ENCODE measurements at regions not wholly inside any gene's neighbourhood (a gene's known extent, or its start where the extent isn't known, plus 50 kb on each side); places are given as distances from the start of the nearest gene placed in this dataset.

DNA sequence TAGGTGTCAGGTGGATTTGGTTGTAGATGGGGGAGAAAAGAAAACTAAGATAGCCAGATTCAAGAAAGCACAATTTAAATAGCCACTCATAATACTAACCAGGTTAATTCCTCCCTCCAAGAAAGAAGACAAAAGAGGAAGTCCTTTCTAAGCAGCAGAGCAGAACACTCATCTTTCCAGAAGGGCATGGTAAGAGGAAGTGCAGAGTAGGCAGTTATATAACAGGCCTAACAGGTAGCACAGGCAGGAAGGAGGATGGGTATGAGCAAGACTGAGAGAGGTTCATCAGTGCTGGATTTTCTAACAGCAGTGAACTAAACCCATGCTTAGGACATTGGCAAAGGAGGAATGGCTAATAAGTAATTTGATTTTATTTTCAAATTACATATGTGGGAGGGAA, 517.5 kb downstream of the PLPP3 start:
- DNase-seq = no peak

DNA sequence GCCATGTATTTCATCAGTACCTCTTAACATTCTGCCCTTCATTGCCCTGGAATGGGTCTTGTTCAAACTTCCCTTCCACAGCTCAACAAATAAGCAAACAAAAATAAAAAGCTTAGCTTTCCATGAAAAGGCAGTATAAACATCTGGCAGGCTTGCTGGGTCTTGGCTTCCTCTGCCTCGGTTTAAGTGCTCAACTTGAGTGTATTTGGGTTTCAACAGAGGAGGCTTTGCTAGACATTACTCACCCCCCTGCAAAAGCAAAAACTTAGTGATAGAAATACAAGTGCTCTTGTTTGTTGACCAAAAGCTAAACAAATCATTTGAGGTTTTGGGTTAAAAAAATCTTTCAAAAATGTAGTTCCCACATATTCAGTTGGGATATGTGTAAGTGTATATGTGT, 518.5 kb downstream of the PLPP3 start:
- DNase-seq = no peak

- no peak for DNase-seq
These were observed 521.6 kb downstream of the PLPP3 start for GRCh38 chr1:56057466-56058405.

DNA sequence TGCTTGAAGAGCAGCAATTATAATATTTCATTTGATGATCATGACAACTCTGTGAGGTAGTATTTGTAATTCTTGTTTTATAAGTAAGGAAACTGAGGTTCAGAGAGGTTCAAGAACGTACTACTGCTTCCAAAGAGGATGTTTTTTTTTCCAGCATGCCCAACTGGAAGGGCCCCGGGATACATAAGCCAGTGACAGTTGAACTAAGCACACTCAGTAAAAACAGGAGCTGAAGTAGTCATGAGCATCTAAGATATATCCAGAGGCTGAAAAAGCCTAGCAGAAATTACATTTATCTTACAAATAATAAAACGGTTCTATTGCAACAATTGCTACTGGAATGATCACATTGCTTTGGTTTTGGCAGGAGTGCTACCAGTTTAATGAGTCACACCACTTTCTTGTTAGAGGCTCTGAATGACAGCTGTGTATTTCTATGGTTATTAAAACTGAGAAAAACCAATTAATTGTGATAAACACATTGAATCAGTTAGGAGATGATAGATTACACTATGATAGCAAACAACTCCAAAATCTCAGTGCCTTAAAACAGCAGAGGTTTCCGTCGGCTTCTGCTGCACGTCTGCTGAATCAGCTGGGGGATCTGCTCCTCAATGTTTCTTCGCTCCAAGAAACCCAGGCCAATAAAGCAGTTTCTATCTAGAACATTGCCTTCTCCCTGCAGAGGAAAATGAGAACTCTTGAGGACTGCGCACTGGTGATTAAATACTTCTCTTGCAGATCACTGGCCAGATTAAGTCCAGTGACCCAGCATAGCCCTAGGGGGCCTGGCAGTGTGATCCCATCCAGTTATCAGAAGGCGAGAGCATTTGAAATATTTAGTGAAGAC, 522.7 kb downstream of the PLPP3 start:
- DNase-seq = no peak

DNA sequence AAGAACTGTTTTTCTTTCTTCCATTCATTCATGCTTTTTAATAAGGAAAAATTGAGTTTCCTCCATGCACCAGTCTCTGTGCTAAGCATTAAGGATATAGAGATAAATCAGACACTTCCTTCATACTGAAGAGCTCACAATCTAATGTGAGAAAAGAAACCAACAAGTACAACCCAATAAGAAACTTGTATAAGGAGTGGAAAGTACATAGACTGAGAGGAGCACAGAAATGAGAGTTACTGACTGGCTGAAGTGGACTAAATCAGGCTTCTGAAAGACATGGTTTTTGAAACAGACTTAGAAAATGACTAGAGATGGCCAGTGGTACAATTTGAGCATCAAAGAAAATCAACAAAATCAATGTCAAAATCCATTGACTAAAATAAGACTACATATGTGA, 524.4 kb downstream of the PLPP3 start:
- DNase-seq = no peak

GRCh38 chr1:56052041-56052440, 527.3 kb downstream of the PLPP3 start:
- no peak for DNase-seq

- DNase-seq = no peak
These were observed 528.5 kb downstream of the PLPP3 start for GRCh38 chr1:56050911-56051310.

- no peak for DNase-seq
These were observed 533.9 kb downstream of the PLPP3 start for GRCh38 chr1:56045477-56045876.

DNA sequence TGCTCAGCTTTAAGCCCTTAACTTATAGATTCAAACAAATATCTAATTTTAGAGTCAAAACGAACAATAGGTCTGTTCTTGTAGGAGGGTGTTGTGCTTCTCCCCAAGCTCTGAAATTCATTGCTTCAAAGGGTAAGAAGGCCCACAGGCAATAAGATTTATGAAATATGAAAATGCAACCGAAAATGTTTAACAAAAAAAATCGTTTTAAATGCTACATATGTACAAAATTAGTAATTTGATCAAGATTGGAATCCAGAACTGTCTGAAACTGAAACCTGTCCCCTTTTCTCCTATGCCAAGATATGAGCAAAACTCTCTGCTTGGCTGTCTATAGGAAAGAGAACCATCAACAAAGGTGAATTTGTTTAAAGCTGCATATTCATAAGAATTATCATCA, 534.3 kb downstream of the PLPP3 start:
- DNase-seq = no peak

DNA sequence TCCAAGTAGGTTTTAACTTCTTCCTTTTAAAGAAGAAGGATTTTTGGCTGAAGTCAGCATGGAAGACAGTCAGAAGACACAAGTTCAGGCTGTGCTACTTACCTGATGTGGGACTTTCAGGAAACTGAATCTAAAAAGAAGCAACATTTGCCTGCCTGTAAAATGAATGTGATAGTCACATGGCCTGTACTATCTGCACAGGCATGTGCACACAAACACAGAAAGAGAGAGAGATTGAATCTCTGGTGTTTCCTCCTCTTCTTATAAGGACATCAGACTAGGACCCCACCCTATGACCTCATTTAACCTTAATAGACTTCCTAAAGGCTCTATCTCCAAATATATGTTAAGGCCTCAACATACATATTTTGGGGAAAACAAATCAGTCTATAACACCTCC, 542.9 kb downstream of the PLPP3 start:
- DNase-seq = no peak

GRCh38 chr1:56034847-56035481, 544.4 kb downstream of the PLPP3 start:
- no peak for DNase-seq

GRCh38 chr1:56034222-56034621, 545.1 kb downstream of the PLPP3 start:
- no peak for DNase-seq

- no peak for DNase-seq
These were observed 545.9 kb downstream of the PLPP3 start for GRCh38 chr1:56033321-56034037.

GRCh38 chr1:56032096-56032676, 547.2 kb downstream of the PLPP3 start:
- DNase-seq = no peak

DNA sequence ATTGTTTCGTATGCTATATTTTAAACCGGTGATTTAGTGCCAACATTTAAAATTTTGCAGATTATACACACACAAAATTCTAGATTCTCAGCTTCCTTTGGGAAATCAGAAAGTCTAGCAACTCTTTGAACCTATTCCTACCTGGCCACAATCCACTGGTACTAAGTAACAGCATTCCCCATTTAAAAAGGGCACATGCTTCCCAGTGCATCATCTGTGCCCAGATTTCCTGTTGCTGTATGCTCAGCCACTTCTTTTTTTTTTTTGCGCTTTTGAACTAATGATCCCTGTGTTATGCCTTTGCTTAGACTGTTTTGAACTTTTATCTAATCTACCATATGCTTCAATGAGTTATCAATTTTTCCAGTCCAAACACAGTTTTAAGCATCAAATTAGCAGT, 548.4 kb downstream of the PLPP3 start:
- no peak for DNase-seq

DNA sequence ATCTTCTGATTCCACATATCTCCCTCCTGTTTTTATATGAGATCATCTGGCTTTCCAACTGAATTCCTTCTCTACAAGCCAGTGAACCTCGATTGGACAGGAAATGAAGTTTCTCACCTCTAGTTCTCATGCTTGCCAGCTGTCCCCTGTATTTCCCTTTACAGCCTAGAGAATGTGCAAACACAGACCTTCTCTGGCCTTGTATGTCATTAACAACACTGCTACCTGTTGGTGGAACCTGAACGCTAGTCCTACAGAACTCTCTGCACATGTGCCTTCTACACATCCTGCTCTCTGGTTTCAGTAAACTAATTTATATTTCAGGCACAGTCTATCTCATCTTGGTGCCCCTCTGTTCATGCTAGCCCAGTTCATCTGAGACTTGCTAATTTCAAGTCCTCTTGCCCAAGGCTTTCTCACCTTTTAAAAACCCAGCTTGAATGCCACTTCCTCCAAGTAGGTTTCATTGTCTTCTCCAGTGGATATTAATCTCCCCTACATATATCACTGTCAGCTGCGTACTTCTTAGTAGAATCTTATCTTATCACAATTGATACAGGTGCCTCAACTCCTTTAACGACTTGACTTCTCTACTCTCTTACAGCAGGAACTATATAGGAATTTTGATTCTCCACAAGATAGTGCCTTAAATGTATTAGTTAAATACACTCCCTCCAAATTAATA, 549.9 kb downstream of the PLPP3 start:
- no peak for DNase-seq

GRCh38 chr1:56028911-56029310, 550.5 kb downstream of the PLPP3 start:
- no peak for DNase-seq

DNA sequence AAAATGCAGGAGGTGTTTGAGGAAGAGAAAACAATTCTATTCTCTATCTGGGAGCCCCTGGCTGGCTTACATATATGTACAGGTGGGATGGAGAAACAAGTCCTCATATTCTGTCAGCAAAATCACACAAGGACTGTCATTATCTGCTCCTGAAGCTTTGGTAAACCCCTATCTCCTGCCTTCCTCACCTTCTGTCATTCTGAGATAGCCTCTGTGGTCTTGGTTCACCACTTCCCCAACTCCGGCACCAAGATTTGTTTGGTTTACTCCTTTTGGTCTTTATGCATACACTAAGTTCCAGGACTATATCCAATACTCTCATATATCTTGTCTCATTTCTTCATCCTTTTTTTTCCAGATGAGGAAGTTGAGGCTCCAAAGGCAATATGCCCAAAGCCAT, 551.1 kb downstream of the PLPP3 start:
- no peak for DNase-seq

GRCh38 chr1:56025942-56026341, 553.4 kb downstream of the PLPP3 start:
- DNase-seq = no peak

DNA sequence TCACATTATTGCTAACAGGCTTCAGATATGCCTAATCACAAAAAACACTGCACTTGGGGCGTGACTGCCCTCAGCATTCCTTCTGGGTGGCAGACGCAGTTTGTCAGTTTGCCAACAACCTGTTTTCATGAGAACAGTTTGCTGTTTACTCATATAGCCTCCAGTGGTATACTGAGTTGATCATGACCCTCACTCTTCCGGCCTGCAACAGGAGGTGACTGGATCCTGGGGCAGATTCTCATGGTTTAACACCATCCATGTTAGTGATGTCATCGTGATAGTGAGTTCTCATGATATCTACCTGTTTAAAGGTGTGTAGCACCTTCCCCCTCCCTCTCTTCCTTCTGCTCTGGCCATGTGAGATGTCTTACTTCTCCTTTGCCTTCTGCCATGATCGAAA, 555.2 kb downstream of the PLPP3 start:
- no peak for DNase-seq

DNA sequence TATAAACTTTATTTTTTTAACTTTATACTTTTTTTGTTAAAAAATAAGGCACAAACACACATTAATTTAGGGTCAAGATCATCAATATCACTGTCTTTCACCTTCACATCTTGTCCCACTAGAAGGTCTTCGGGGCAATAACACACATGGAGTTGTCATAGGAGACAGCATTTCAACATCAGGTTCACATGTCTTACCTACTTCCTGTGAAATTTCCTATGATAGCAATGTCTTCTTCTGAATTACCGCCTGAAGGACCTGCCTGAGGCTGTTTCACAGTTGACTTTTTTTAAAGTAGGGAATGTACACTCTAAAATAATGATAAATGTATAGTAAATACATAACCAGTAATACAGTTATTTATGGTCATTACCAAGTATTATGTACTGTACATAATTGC, 559.4 kb downstream of the PLPP3 start:
- DNase-seq = no peak

GRCh38 chr1:56019472-56019871, 559.9 kb downstream of the PLPP3 start:
- no peak for DNase-seq
